ENCODE measurements at regions not wholly inside any gene's neighbourhood (a gene's known extent, or its start where the extent isn't known, plus 50 kb on each side); places are given as distances from the start of the nearest gene placed in this dataset.
"Not testable (repeated sequence)": the region's sequence is repeated elsewhere in the genome, so short reads cannot be mapped to it uniquely, and the experiment has no call there.

GRCh38 chr1:56113679-56114078, 465.7 kb downstream of the PLPP3 start:
- DNase-seq (ENCODE audit: low spot score), result no peak

GRCh38 chr1:56107275-56107638, 472.1 kb downstream of the PLPP3 start:
- DNase-seq (ENCODE audit: low spot score), result no peak

- no peak for DNase-seq (ENCODE audit: low spot score)
Observed at GRCh38 chr1:56106531-56107274, 472.7 kb downstream of the PLPP3 start.

GRCh38 chr1:56105397-56105796, 474.0 kb downstream of the PLPP3 start:
- DNase-seq (ENCODE audit: low spot score), result no peak

GRCh38 chr1:56099766-56100265, 479.5 kb downstream of the PLPP3 start:
- DNase-seq (ENCODE audit: low spot score), result no peak

- no peak for DNase-seq (ENCODE audit: low spot score)
Observed at GRCh38 chr1:56098946-56099345, 480.4 kb downstream of the PLPP3 start.

- no peak for DNase-seq (ENCODE audit: low spot score)
Observed at GRCh38 chr1:56097713-56098112, 481.6 kb downstream of the PLPP3 start.

GRCh38 chr1:56095696-56096665, 483.4 kb downstream of the PLPP3 start:
- DNase-seq (ENCODE audit: low spot score), result no peak

GRCh38 chr1:56094168-56094567, 485.2 kb downstream of the PLPP3 start:
- DNase-seq (ENCODE audit: low spot score), result no peak

GRCh38 chr1:56092684-56093570, 486.4 kb downstream of the PLPP3 start:
- no peak for DNase-seq (ENCODE audit: low spot score)

- not testable (repeated sequence) for DNase-seq (ENCODE audit: low spot score)
Observed at GRCh38 chr1:56089826-56090225, 489.5 kb downstream of the PLPP3 start.

GRCh38 chr1:56084246-56084645, 495.1 kb downstream of the PLPP3 start:
- no peak for DNase-seq (ENCODE audit: low spot score)

GRCh38 chr1:56081736-56082135, 497.6 kb downstream of the PLPP3 start:
- no peak for DNase-seq (ENCODE audit: low spot score)

GRCh38 chr1:56081173-56081572, 498.2 kb downstream of the PLPP3 start:
- DNase-seq (ENCODE audit: low spot score), result no peak

GRCh38 chr1:56080123-56080522, 499.2 kb downstream of the PLPP3 start:
- DNase-seq (ENCODE audit: low spot score), result no peak

GRCh38 chr1:56079391-56079790, 500.0 kb downstream of the PLPP3 start:
- no peak for DNase-seq (ENCODE audit: low spot score)

- DNase-seq (ENCODE audit: low spot score), result no peak
Observed at GRCh38 chr1:56077206-56077605, 502.2 kb downstream of the PLPP3 start.

- peak; percentile 22 for DNase-seq (ENCODE audit: low spot score)
Observed at GRCh38 chr1:56074007-56074651, 505.2 kb downstream of the PLPP3 start.

- DNase-seq (ENCODE audit: low spot score), result no peak
Observed at GRCh38 chr1:56073614-56074006, 505.8 kb downstream of the PLPP3 start.

- DNase-seq (ENCODE audit: low spot score), result no peak
Observed at GRCh38 chr1:56073206-56073605, 506.2 kb downstream of the PLPP3 start.

GRCh38 chr1:56072310-56072709, 507.1 kb downstream of the PLPP3 start:
- no peak for DNase-seq (ENCODE audit: low spot score)

All from globus pallidus (tissue), 1 donor.